Esophagus squamous epithelium (tissue), 5 donors: ENCODE measurements at regions not wholly inside any gene's neighbourhood (a gene's known extent, or its start where the extent isn't known, plus 50 kb on each side); places are given as distances from the start of the nearest gene placed in this dataset.

ENCODE experiments used
- DNase-seq: peaks from one replicate; lab custom pipeline; 2025; lab: John Stamatoyannopoulos, UW
- H3K27ac ChIP-seq, 4 donors: fragments of 200-600 bp; sonication (generic); one replicate each; pipeline ENCODE4 v1.5.1; 2016 to 2019; ENCODE audit warnings: mild to moderate bottlenecking in 1 of 4
- H3K27me3 ChIP-seq, 4 donors: fragments of 200-600 bp; sonication (generic); 1 replicate in 3 of 4; 2 replicates in 1 of 4; pipeline versions ENCODE4 v1.5.1 to v1.6.0; 2017 to 2021; ENCODE audit warnings: antibody characterized with exemption in 1 of 4
- H3K36me3 ChIP-seq, 3 donors: fragments of 200-600 bp; sonication (generic); one replicate each; pipeline ENCODE4 v1.5.1; 2016 to 2019
- H3K4me1 ChIP-seq, 3 donors: fragments of 200-600 bp; sonication (generic); one replicate each; pipeline ENCODE4 v1.5.1; 2017 to 2019
- H3K4me3 ChIP-seq, 4 donors: fragments of 200-600 bp; sonication (generic); 1 replicate in 3 of 4; 2 replicates in 1 of 4; pipeline ENCODE4 v1.5.1; 2016 to 2019; ENCODE audit warnings: mild to moderate bottlenecking in 2 of 4, moderate library complexity in 1 of 4
- H3K9me3 ChIP-seq, 3 donors: fragments of 200-600 bp; sonication (generic); one replicate each; pipeline ENCODE4 v1.5.1; 2016 to 2019
- POLR2A ChIP-seq, 4 donors: fragments of 450-650 bp; IDR thresholded peaks; one replicate each; pipeline ENCODE4 v1.6.1; 2017; ENCODE audit warnings: antibody characterized with exemption in 4 of 4, mild to moderate bottlenecking in 4 of 4, moderate library complexity in 3 of 4
- WGBS, 2 donors: methylation state at CpG; one replicate each; pipeline ENCODE4 v1.1.5; 2018; 5-methylcytosine and 5-hydroxymethylcytosine counted together
- intact Hi-C: fragments of 100-400 bp; cut with DNase I; formaldehyde crosslinking; loops from one replicate; pipeline ENCODE4 v1.15.0; 2022
- TF ChIP-seq, protein P1 (sequence below), 6 experiments: fragments of 450-650 bp in 4 of 6; fragments of 200-600 bp in 2 of 6; sonication (generic) in 2 of 6; IDR thresholded peaks; one replicate each; pipeline ENCODE4 v1.5.1; 2016 to 2019; ENCODE audit warnings: antibody characterized with exemption in 6 of 6, mild to moderate bottlenecking in 4 of 6, moderate library complexity in 4 of 6
- donor health status: DM: yes; HTN: yes; CAD: no.

GRCh38 chr2:225124311-225125017 is 82.2 kb upstream of the DOCK10 start:
- DNase-seq: no peak
- no peaks in the 10 kb centered on the region for H3K36me3 ChIP-seq
- WGBS, 2 donors: 68 to 74% methylated on average over 7 of the region's 7 CpGs
- no peak overlapping the region for H3K4me3 ChIP-seq
- H3K9me3 ChIP-seq: no peaks in the 10 kb centered on the region
- TF ChIP-seq, protein P1, sequence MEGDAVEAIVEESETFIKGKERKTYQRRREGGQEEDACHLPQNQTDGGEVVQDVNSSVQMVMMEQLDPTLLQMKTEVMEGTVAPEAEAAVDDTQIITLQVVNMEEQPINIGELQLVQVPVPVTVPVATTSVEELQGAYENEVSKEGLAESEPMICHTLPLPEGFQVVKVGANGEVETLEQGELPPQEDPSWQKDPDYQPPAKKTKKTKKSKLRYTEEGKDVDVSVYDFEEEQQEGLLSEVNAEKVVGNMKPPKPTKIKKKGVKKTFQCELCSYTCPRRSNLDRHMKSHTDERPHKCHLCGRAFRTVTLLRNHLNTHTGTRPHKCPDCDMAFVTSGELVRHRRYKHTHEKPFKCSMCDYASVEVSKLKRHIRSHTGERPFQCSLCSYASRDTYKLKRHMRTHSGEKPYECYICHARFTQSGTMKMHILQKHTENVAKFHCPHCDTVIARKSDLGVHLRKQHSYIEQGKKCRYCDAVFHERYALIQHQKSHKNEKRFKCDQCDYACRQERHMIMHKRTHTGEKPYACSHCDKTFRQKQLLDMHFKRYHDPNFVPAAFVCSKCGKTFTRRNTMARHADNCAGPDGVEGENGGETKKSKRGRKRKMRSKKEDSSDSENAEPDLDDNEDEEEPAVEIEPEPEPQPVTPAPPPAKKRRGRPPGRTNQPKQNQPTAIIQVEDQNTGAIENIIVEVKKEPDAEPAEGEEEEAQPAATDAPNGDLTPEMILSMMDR (IDR thresholded peaks at IDR 0.05): no peak
- TF ChIP-seq POLR2A (IDR thresholded peaks at IDR 0.05): no peak
- no peak overlapping the region for H3K27ac ChIP-seq
- intact Hi-C loops: loop anchor here (10.0 kb wide), 1 partner anchor 530 kb away; no protein-coding TSS in a partner anchor
- H3K27me3 ChIP-seq: no peaks in the 10 kb centered on the region
- no peaks in the 10 kb centered on the region for H3K4me1 ChIP-seq

DNA sequence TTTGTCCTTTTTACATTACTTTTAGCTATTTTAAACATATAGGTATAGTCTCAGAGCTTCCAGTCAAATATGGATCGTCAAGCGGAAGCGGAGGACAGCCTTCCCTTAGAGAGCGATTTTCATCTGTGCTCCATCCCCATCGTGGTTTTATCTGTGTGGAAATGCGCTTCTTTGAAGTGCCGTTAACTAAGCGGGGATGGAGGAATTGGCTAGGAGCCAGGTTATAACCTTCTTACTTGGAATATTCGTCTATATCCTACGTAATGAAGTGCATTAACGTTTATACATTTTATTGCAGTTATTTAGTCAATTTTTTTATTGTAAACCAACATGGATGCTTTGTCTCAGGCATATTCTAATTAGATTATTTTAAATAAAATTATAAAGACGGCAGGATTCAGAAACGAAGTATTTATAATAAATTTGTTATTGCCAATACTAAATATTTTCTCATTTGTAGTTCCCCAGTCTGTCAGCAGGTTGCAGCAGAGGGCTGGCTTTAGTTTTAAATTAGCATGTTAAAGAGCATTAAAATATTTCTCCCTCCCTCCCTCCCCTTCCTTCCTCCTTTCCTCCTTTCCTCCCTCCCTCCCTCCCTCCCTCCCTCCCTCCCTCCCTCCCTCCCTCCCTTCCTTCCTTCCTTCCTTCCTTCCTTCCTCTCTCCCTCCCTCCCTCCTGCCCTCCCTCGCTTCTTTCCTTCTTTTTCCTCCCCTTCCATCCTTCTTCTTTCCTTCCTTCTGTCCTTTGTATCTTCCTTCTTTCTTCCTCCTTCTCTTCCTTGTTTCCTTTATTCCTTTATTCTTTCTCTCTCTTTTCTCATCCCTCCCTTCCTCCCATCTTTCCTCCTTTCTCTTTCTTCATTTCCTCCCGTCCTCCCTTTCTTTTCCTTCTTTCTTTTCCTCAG is 80.6 kb upstream of the DOCK10 start:
- no peaks in the 10 kb centered on the region for H3K9me3 ChIP-seq
- H3K36me3 ChIP-seq: no peaks in the 10 kb centered on the region
- no peaks in the 10 kb centered on the region for H3K27me3 ChIP-seq
- no peak overlapping the region for H3K4me3 ChIP-seq
- no peak for DNase-seq
- WGBS, 2 donors: 66 to 70% methylated on average over 15 of the region's 15 CpGs
- intact Hi-C loops: loop anchor here (10.0 kb wide), 1 partner anchor 532 kb away; no protein-coding TSS in a partner anchor
- no peak overlapping the region for H3K27ac ChIP-seq
- no peaks in the 10 kb centered on the region for H3K4me1 ChIP-seq
- TF ChIP-seq, protein P1 (IDR thresholded peaks at IDR 0.05): peak in 2 of 6 experiments; percentile 33 to 40
- no peak for TF ChIP-seq POLR2A (IDR thresholded peaks at IDR 0.05)

DNA sequence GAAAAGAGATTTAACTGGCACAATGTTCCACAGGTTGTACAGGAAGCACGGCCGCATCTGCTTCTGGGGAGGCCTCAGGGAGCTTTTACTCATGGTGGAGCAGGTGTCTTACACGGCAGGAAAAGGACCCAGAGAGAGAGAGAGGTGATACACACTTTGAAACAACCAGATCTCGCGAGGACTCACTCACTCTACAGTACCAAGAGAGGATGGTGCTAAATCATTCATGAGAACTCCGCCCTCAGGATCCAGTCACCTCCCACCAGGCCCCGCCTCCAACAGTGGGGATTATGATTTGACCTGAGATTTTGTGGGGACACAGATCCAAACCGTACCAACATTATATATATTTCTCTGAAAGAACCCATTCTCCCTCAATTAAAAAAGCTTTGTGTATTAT is 79.7 kb upstream of the DOCK10 start:
- WGBS, 2 donors: 74 to 85% methylated on average over 8 of the region's 8 CpGs
- H3K4me1 ChIP-seq: no peaks in the 10 kb centered on the region
- no peak overlapping the region for H3K4me3 ChIP-seq
- no peak for DNase-seq
- H3K36me3 ChIP-seq: no peaks in the 10 kb centered on the region
- no peaks in the 10 kb centered on the region for H3K27me3 ChIP-seq
- H3K27ac ChIP-seq: no peak overlapping the region
- intact Hi-C loops: loop anchor here (10.0 kb wide), 1 partner anchor 533 kb away; no protein-coding TSS in a partner anchor
- H3K9me3 ChIP-seq: no peaks in the 10 kb centered on the region
- TF ChIP-seq POLR2A (IDR thresholded peaks at IDR 0.05): no peak
- TF ChIP-seq, protein P1 (IDR thresholded peaks at IDR 0.05): no peak

DNA sequence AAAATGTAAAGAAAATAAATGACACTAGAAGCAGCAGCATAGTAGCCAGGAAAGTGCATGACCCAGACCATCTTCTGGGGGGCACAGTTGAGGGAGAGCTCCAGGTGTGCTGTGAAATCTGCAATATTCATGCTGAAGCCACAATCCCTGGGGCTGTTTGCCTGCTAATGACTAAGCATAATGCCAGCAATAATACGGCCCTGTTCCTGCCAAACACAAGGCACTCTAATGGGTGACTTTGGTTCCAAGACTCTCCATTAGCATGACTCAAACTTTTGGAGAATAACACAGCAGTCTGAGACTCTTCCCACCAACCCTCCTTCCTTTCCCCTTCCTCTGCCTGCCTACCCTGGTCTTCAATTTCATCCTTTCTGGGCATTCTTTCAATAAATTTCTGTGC is 77.9 kb upstream of the DOCK10 start:
- no peak for DNase-seq

More for the DNA sequence above, 77.9 kb upstream of the DOCK10 start:
- Histone ChIP-seq H3K27me3 (no peaks in the 10 kb centered on the region), H3K9me3 (no peaks in the 10 kb centered on the region), H3K27ac (no peak overlapping the region), H3K4me3 (no peak overlapping the region), H3K36me3 (no peaks in the 10 kb centered on the region), H3K4me1 (no peaks in the 10 kb centered on the region)
- whole genome bisulfite sequencing, 2 donors: 8 to 13% methylated on average over 1 of the region's 1 CpG
- no peak for TF ChIP-seq POLR2A (IDR thresholded peaks at IDR 0.05)
- TF ChIP-seq, protein P1 (IDR thresholded peaks at IDR 0.05): no peak
- intact Hi-C loops: loop anchor here (10.0 kb wide), 1 partner anchor 535 kb away; no protein-coding TSS in a partner anchor
